GM19023 (cell line): ENCODE measurements at regions not wholly inside any gene's neighbourhood (a gene's known extent, or its start where the extent isn't known, plus 50 kb on each side); places are given as distances from the start of the nearest gene placed in this dataset.

ENCODE experiments used
- ATAC-seq: cut with Tn5 transposase; IDR thresholded peaks from one replicate; pipeline ENCODE4 v1.9.1; 2021; ENCODE audit warnings: mild to moderate bottlenecking, moderate library complexity; ENCODE audit not compliant: unreplicated experiment

DNA sequence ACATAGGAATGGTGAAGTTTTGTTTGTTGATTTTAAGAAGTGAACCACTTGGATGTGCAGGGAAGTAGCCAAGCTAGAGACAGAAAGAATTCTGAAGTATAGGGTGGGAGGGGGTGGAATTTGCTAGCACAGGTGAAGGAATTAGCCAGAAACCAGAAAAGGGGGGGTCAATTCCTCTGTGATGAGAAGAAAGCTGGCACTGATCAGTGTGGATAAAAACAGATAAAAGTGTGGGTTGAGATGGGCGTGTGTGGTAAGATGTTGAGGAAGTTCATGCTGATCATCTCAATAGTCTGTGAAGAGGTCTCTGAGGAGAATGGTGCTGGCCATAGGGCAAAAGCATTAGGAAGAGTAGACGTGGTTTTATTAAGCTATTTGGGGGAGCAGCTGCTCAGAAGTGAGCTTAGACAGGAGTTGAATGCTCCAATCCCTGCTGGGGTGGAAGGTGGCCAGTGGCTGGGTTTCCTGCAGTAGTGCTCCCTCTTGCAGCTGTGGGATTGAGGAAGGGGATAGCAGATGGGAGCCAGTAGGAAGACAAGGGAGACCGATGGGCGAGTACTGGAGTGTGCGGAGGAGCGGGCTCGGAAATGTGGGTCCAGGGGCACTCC lies 88.7 kb upstream of the ELL2 start:
- no peak for ATAC-seq

DNA sequence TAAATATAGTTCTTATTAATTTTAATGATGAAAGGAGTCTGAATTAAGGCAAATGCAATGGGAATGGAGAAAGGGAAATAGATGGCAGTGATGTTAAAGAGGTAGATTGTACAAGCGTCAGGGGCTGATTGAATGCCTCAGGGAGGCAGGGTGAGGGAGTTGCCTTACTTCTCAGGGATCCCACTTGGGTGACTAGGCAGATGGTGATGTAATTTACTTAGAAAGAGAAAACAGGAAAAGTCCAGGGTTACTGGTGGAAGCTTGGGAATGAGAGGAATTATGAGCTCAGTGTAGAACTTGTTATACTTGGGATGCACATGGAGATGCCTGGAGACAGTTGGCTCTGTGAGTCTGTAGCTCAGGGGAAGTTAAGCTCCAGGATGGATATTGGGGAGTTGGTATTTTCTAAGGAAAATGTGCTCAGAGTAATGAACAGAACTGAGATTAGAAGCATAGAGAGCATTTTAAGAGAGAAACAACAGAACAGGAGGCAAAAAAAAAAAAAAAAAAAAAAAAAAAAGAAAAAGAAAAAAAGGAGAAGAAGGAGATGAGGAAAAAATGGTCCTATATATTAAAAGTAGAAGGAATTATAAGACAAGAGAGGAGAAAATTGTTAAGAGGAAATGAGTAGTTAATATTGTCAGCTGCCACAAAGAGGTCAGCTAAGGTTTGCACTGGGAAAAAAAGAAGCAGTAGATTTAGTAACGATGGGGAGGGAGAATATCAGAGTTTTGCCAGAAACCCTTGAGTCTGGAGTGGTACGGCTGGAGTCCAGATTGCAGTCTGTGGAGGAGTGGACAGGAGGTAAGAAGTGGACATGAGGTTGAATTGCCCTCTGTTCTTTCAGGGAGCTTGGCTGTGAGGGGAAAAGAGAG lies 88.0 kb upstream of the ELL2 start:
- ATAC-seq = no peak

DNA sequence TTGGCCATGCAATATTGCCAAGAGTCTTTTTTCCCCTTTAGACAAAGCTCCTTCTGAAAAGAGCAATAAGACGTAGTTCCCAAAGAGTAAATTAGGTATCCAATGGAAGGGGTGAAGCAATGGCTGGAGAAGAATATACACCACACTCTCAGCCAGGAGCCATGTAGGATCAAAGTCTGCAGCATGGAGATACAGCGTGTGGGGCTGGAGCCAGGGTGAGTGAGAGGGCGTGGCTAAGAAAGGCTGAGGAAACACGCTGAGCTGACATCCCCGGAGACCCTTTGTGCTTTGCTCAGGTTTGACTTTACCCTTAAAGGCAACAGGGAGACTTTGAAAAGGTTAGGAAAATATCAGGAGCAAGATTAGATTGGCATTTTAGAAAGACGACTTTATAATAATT lies 87.1 kb upstream of the ELL2 start:
- no peak for ATAC-seq

DNA sequence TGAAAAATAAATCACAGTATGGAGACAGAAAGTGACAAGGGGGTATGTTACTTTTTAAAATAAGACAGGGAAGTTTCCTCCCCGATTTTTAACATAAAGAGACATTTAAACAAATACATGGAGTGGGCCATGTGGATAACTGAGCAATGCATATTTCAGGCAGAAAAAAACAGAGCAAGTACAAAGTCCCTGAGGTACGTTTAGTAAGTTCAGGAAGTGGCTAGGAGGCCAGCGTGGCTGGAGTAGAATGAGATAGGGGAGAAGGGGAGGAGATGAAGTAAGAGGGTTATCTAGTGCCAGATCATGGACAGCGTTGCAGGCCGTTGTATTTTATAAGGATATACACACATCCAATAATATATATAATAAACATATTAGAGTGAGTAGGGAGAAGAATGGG lies 84.2 kb upstream of the ELL2 start:
- no peak for ATAC-seq

DNA sequence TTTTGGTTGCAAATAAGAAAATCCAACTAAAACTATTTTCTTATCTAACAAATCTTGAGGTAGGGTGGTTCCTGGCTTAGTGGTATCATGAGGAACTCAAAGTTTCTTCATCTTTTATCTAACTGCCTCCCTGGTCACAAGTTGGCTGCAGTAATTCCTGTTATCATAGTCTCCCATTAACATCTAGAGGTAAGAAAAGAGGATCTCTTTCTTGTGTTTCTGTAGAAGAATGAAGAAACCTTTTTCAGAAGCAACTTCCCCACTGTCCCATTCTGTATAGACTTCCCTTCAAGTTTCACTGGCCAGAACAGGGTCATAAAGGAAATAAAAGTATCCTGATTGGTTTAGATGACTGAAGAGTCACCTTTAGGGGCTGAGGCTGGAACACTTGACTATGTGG lies 81.8 kb upstream of the ELL2 start:
- no peak for ATAC-seq

DNA sequence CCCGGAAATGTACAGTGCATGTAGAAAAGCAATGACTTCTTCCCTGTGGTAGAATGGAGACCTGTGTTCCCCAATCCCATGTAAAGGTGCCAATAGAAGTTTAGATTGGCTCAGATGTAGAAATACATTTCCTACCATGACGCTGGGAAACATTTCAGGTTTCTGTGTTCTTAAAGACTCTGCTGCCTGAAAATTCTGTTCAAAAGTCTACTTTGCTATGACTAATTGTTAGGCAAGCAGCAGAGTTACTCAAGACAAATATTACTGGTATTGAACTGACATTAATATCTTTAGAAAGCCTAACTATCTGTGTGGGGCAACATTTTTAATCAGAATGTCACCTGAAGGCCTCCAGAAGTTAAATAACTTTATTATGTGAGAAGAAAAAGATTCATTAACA lies 75.5 kb upstream of the ELL2 start:
- ATAC-seq = no peak

DNA sequence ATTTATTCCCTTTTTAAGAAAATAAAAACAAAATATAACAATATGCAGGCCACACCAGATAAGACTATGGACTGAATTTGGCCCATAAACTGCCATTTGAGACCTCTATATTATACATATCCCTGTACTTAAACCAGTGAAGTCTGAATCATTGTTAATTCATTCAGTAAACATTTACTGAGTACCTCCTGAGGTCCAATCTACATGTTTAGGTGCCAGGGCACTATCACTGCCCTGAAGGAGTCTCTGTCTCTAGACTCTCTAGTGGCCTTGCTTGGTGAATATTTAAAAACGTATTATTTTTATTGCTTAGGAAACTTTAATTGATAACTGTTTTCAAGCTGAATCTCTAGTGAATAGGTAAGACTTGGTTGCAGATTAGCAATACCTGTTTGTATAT lies 74.7 kb upstream of the ELL2 start:
- ATAC-seq = no peak

DNA sequence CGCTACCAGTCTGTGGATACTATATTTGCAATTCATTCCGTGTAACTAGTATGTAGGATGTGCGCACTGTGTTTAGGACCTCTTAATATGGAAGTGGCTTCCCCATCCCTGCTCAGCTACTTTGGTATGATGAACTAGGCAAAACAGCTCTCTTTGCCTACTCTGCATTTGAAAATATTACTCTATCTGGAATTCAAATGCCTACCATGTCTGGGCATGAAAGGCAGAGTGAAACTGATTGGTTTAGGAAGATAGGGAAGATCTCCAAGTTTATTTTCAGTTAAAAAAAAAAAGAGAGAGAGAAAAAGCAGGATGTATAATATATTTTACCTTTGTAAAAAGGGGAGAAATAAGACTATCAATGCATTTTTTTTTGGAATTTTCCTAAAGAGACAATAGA lies 74.1 kb upstream of the ELL2 start:
- no peak for ATAC-seq

DNA sequence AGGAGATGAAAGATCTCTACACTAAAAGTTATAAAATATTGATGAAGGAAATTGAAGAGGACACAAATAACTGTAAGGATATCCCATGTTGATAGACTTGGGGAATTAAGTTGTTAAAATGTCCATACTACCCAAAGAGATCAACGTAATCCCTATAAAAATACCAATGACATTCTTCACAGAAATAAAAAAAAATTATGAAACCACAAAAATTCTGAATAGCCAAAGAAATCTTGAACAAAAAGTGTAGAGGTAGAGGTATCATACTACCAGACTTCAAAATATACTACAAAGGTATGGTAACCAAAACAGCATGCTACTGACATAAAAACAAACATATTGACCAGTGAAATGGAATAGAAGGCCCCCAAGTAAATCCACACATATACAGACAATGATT lies 71.5 kb upstream of the ELL2 start:
- no peak for ATAC-seq

DNA sequence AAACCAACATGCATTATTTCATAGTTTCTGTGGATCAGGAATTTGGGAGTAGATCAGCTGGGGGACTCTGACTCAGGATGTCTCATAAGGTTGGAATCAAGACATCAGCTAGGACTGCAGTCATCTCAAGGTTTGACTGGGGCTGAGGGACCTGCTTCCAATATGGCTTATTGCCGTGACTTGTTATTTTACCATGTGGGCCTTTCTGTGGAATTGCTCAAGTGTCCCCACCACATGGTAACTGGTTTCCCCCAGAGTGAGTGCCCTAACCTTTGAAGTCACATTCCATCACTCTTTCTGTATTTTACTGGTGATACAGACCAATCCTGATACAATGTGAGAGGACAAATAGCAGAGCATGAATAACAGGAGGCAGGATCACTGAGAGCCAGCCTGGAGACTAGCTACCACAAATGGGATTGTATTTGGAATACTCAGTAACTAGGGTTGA lies 70.2 kb upstream of the ELL2 start:
- no peak for ATAC-seq

DNA sequence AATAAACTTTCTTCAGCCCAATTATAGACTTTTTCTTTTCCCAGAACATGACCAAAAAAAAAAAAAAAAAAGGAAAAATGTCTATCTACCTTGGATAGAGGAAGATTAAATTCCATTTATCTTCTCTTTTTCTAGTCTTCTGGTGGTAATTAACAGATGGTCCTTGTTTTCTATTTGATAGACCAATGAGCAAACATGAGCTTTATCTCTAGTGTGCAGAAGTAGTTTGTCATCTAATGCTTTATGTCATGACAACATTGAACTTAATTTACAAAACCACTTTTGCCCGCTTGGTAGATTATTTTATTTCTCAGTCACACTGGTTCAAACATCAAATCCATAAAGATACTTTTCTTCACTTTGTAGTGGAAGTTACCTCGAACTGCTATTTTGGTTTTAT lies 69.5 kb upstream of the ELL2 start:
- no peak for ATAC-seq

DNA sequence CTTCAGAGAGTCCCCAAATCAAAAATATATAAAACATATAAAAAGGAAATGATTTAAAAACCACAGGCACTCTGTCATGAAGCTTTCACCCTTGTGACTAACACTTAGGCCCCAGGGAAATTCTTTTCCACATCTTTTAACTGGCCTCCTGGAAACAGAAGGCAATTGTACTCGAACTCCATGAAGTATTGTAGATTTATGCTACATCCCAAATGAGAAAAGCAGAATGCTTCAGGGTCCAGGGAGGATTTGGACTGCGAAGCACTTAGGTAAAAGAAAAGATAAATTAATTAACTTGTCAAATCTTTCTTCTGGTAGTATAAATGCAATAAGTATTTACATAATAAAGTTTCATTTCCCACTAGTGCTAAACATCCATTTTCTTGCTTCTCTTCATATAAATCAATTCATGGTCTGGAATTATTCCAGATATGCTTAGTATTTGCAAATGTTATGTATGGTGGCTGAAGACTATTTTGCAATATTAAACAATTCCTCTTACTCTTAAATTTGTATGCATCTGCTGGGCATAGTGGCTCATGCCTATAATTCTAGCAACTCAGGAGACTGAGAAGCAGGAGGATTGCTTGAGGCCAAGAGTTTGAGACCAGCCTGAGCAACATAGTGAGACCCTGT lies 64.9 kb upstream of the ELL2 start:
- ATAC-seq = no peak

DNA sequence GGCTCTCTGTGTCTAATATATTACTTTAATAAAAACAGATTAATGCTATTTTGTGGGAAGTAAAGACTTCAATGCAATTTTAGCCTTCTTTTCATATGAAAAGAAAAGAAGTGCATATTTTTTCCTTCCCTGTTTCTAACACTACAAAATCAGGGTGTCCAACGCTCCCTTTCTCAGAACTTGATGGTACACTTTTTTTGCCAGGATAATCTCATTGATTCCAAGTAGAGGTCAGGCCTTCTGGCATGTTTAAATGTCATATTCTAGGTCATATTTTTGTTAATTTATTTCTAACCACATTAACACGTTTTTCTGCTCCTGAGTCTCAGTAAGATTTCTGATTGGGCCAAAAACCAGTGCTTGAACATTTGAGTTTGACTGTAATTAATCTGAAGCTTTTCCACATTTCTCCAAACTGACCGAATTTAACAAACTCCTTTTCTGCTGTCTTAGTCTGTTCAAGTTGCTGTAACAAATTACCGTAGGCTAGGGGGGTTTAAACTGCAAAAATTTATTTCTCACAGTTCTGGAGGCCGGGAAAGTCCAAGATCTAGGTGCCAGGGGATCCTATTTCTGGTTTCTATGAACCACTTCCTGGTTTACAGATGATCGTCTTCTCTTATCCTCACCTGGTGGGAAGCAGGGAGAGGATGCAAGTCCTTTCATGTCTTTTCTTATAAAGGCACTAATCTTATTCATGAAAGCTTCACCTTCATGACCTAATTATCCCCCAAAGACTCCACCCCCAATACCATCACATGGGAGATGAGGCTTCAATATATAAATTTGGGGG lies 63.2 kb upstream of the ELL2 start:
- no peak for ATAC-seq

DNA sequence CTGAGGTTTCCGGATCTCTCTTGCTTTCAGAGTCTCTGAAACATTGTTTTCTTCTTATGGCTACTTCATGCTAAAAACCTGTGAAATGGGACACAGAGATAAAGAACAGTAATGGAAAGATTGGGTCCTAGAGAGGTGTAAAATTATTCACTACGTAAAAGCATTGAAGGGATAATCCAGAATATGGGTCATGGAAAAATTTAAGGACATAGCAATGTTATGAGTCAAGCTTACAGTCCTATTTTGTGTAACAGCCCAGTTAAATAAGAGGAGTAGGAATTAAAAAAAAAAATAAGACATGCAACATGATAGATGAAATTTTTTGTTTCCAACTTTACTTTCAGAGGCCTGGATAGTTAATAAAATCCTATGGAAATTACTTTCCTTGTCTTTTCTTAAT lies 61.9 kb upstream of the ELL2 start:
- no peak for ATAC-seq

DNA sequence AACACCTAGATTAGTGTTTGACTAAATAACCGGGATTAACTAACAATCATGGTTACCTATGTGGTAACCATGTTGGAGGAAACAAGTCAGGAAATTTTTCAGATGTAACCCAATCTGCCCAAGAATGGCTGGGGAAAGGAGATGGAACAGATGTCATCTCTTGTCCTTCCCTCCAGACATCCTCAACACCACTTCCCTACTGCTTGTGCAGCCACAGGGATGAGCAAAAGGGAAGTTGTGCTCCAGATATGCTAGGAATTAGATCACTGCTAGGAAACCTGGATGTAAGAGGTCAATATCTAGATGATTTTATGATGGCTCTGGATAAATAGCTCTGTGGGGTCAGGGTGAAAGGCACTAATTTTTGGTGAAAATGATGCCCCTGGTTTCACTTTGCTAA lies 61.3 kb upstream of the ELL2 start:
- ATAC-seq = no peak

DNA sequence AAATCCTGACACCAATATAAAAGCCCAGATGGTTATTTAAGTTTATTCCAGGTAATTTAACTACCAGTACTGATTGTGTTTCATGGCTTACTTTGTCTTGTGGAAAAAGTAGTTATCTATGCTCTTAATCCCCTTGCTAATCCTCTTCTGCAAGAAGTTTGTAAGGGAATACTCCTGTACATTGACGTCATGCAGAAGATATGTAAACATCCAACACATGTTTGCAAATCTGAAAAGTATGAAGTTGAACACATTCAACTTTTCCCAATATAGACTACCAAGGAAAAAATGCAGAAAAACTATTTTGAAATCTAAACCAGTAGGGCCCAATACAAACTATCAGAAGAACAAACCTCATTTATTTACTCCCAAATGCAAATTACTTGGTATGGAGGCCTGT lies 56.3 kb upstream of the ELL2 start:
- no peak for ATAC-seq

DNA sequence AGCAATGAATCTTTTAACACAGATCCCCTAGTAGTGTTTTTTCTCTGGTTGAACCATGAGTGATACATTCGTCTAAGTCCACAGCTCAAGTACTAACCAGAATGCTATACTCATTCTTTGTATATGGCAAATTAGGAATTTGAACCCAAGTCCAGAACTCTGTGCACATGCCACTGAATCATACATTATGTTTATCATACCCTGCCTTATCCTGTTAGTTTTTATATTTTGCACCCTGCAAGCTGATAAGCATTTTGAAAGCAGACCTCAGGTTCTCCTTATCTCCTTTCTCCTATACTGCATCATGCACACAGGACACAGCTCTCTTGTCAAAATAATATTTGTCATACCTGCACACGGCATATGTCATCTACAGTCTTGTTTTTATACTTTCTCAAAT lies 54.6 kb upstream of the ELL2 start:
- no peak for ATAC-seq

DNA sequence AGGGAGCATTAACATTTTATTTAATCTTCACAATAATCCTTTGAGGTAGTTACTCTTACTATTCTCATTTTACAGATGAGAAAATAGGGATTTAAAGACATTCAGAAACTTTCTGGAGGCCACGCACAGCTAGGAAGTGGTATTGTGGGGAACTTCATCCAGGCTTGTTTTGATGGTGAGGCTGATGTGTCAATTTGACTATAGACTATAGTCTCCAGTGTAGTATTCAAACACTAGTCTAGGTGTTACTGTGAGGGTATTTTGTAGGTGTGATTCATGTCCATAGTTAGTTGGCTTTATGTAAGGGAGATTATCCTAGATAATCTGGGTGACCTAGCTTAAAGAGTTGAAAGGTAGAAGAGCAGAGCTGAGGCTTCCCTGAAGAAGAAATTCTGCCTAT lies 54.1 kb upstream of the ELL2 start:
- ATAC-seq = no peak

DNA sequence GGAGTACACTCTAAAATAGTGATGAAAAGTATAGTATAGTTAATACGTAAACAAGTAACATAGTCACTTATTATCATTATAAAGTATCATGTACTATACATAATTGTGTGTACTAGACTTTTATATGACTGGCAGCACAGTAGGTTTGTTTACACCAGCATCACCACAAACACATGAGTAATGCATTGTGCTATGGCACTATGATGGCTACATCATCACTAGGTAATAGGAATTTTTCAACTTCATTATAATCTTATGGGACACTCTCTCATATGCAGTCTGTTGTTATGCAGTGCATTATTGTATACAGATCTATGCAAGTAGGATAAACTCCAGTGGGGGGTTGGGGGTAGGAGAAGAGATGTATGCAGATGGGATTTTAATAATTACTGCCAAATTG lies 52.7 kb upstream of the ELL2 start:
- no peak for ATAC-seq

DNA sequence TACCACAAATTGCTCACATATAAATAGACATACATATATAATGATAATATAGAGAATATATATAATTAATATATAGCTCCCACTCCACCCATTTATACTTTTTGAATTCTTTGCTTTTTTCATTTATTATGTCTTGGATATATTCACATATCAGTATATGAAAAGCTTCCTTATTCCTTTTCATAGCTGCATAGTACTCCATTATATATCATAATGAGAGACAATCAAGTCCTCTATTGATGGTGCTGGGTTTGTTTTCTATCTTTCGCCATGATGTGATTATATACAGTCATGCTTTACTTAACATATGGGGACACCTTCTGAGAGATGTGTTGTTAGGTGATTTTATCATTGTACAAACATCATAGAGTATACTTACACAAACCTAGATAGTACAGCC lies 51.6 kb upstream of the ELL2 start:
- ATAC-seq = no peak

DNA sequence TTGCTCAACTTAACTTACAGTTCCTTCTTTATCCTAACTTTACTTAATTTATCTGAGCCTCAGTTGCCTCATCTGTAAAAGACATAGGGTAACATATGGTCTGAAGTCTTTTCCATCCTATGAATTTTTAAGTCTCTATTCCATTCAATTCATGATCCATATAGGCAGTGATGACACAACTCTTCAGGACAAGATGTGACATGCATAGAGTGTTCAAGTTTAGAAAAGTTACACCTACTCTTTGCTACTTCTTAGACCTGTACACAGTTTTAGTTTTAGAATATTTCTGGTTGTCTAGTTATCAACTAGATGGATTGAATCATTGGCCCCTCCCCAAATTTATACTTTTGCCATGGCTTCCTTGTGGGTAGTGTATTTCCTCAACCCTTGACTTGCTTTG lies 50.7 kb upstream of the ELL2 start:
- ATAC-seq = no peak
